HG03432 (cell line): ENCODE measurements at regions not wholly inside any gene's neighbourhood (a gene's known extent, or its start where the extent isn't known, plus 50 kb on each side); places are given as distances from the start of the nearest gene placed in this dataset.

ENCODE experiments used
- ATAC-seq: cut with Tn5 transposase; IDR thresholded peaks from one replicate; pipeline ENCODE4 v1.9.1; 2021; ENCODE audit warnings: mild to moderate bottlenecking, moderate library complexity; ENCODE audit not compliant: unreplicated experiment

- ATAC-seq, result no peak
These were observed 58.4 kb upstream of the HS3ST1 start for GRCh38 chr4:11487139-11487538.

GRCh38 chr4:11485926-11486325 is 57.2 kb upstream of the HS3ST1 start:
- no peak for ATAC-seq

GRCh38 chr4:11484531-11484930 is 55.8 kb upstream of the HS3ST1 start:
- ATAC-seq, result no peak

GRCh38 chr4:11483046-11483445 is 54.4 kb upstream of the HS3ST1 start:
- ATAC-seq, result no peak

GRCh38 chr4:11480683-11481082 is 52.0 kb upstream of the HS3ST1 start:
- peak; percentile 95 for ATAC-seq
